Endometrial microvascular endothelial cells (primary cell): ENCODE measurements at regions not wholly inside any gene's neighbourhood (a gene's known extent, or its start where the extent isn't known, plus 50 kb on each side); places are given as distances from the start of the nearest gene placed in this dataset.

Source experiments
- in situ Hi-C: cut with HindIII; loops from 2 replicates; pipeline ENCODE4 v1.10.0; 2017; ENCODE audit warnings: low sequenced_read_pairs, low pct_unique_long_range_greater_than_20kb; ENCODE audit errors: inconsistent ontology term

DNA sequence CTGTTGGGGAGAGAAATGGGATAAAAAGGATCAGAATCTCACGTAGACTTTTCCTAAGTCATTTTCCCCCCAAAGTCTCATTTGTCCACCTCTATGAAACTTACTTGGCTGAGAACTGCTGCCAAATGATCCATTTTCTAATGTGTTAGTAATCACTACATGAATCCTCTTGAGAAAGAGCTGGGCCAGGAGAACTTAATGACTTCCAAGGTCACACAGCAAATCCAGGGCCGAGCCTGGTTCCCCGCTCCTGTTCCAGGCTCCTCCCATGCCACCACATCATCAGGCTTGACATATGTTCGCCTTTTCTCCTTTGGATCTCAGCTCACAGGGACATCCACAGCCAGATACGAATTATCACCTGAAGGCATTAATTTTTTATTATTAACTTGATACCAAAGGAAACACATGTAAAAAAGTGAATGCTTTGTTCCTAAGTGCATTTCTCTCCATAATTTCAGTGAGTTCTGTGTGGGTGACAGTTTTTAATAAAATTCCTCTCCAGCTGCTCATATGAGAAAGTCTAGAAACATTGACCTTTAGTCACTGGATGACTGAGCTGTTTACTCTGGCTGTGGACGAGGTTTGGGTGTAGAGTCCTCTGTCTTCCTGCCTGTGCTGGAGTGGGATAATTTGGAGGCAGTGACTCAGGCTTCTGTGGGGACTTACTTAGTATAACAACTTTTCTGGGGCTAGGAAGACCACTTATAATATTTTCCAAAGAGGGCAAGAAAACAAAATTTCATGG is 276.3 kb downstream of the PAX1 start:
- in situ Hi-C loops: no loop called here

- in situ Hi-C loops: no loop called here
These were observed 275.7 kb downstream of the PAX1 start for GRCh38 chr20:21981179-21981578.

GRCh38 chr20:21971436-21971835 is 266.0 kb downstream of the PAX1 start:
- in situ Hi-C loops: no loop called here

DNA sequence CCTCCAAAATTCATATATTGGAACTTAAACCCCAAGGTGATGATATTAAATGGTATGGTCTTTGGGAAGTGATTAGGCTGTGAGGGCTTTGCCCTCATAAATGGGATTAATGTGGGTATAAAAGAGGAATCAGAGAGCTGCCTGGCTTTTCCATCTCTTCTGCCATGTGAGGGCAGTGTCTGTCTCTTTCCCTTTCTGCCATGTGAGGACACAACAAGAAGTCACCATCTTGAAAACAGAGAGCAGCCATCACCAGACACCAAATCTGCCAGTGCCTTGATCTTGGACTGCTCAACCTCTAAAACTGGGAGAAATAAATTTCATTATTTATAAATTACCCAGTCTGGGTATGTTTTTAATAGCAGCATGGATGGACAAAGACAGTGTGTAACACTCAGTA is 263.0 kb downstream of the PAX1 start:
- in situ Hi-C loops: no loop called here

GRCh38 chr20:21967481-21967880 is 262.0 kb downstream of the PAX1 start:
- in situ Hi-C loops: no loop called here

- in situ Hi-C loops: no loop called here
These were observed 251.1 kb downstream of the PAX1 start for GRCh38 chr20:21956591-21956990.

DNA sequence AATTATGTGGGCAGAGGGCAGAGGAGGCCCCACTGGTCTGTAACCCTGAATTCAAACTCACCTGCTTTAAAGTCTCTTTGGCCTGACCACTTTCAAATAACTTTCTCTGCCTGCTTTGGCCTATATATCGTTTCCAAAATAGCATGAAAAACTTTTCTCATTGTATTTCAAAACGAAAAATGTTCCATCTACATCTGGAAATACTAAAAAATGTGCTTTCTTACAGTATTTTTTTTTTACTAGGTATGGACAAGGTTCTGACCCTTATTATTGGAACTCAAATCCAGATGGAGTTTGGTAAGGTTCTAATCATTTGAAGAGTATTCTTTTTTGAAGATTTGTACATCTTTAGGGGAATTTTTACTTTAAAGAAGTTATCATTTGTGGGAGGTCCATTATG is 241.9 kb downstream of the PAX1 start:
- in situ Hi-C loops: no loop called here

GRCh38 chr20:21944227-21944626 is 238.8 kb downstream of the PAX1 start:
- in situ Hi-C loops: no loop called here

- in situ Hi-C loops: no loop called here
These were observed 236.7 kb downstream of the PAX1 start for GRCh38 chr20:21941941-21942805.

DNA sequence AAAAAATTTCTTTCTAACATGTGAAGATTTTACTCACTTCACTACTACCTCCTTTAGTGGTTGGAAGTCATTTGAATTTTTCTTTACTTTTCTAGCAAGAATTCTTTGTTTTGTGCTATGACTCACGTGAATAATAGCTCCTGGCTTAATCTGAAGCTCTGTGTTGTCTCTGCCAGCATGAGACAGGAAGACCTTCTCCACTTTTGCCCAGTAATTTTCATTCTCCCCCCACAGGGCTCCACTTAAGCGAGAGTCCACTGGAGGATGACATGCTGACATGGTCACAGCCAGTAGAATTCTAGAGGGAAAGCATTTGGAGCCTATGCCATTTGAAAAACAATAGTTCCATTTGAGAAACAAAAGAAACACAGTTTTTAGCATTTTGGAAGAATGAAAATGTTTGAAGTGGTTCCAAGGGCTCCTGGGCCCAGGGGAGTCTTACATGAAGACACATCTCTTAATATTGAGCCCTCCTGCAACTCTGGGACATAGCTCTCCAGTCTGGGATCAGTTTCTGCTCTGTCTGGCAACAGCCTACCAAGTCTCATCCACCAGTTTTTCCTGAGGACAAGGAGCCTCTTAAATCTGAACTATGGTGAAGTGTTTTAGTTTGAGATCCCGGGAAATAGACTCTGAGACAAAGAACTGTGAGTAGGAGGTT is 231.4 kb downstream of the PAX1 start:
- in situ Hi-C loops: no loop called here

DNA sequence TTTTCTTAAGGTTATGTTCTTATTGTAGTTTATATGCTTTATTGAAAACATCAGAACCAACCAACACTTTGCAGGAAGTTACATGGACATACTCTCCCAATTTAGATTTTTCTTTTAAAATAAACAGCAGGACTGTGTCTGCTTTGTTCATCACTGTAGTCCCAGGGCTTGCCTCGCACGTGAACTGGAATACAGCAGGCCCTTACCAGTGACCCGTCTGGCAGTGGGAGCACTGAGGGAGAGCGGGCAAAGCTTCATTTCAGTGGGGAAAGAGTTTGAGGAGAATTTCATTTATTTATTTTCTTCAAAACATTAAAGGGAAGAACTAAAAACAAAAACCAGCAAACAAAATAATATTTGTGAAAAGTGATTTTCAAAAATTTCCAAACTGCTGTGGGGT is 230.8 kb downstream of the PAX1 start:
- in situ Hi-C loops: no loop called here

DNA sequence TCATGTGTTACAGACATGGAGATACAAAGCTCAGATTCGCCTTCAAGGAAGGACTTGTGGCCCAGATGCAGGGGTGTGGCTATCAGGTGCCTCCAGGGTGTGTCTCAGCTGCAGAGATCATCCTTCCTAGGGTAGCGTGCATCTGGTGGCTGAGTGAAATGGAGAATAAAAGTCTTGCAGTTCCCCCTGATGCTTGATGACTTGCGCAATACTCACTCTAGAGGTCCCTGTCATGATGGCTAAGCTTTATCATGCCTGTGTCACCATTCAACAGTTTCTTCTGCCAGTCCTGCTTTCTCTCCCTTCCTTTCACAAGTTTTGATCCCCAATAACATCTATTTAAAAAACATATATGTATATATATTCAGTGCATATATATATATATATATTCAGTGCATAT is 228.1 kb downstream of the PAX1 start:
- in situ Hi-C loops: no loop called here

DNA sequence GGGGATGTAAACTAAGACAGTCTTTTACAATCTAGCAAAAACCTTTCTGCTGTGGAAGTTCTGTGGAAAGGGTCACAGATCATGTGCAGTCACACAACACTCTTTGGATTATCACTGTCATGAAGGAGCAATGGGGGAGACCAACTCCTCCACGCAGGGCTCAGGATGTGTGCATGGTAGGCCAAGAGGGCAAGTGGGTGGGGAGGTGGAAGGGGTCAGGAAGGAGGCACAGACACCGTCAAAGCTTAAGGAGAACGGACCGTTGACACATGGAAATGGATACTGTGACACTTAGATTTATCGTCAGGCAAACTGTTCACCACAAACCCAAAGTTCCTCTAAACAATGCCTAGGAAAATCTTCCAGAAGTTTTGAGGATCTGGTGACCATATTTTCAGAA is 215.8 kb downstream of the PAX1 start:
- in situ Hi-C loops: no loop called here

- in situ Hi-C loops: no loop called here
These were observed 214.7 kb downstream of the PAX1 start for GRCh38 chr20:21920211-21920610.

- in situ Hi-C loops: no loop called here
These were observed 212.9 kb downstream of the PAX1 start for GRCh38 chr20:21918398-21918797.

DNA sequence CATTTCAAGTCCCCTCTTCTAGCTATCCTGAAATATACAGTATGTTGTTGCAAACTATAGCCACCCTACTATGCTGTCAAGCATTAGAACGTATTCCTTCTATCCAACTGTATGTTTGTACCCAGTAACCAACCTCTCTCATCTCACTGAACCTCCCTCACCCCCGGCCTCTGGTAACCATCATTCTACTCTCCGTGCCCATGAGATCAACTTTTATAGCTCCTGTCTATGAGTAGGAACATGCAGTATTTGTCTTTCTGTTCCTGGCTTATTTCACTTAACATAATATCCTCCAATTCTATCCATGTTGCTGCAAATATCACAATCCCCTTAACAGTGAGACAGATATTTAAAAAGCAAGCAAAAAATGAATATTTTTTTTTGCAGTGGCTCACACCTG is 196.9 kb downstream of the PAX1 start:
- in situ Hi-C loops: no loop called here

GRCh38 chr20:21901470-21902275 is 196.2 kb downstream of the PAX1 start:
- in situ Hi-C loops: no loop called here

- in situ Hi-C loops: no loop called here
These were observed 195.0 kb downstream of the PAX1 start for GRCh38 chr20:21900431-21900830.

DNA sequence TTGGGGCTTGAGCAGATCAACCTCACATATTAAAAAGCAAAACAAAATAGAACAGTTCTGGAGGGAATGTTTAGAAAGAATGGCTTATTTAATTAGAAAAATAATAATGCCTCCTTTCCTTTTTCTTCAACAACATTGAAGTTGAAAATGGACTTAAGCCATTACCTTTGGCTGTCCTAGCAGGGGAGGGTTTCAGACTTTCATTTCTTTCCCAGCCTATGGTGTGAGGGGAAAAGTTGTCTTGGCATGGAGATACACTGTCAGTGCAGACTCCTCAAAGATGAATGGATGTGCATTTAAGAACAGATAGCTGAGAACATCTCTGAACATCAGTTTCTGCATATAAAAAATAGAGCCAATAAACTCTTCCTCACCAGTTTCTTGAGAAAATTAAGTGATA is 169.5 kb downstream of the PAX1 start:
- in situ Hi-C loops: no loop called here
